GM23338 (cell line): ENCODE measurements at regions not wholly inside any gene's neighbourhood (a gene's known extent, or its start where the extent isn't known, plus 50 kb on each side); places are given as distances from the start of the nearest gene placed in this dataset.

Experiments used
- ATAC-seq: fragments of 200-7000 bp; cut with Tn5 transposase; 3 replicates; pipeline ENCODE4 v1.9.1; 2020
- DNase-seq: peaks from one replicate; pipeline ENCODE4 v3.0.0-alpha.2; 2015; ENCODE audit warnings: low spot score
- H2AFZ ChIP-seq: fragments of 200-600 bp; sonication (generic); 2 replicates; pipeline ENCODE4 v1.8.0; 2016; ENCODE audit warnings: antibody characterized with exemption, mild to moderate bottlenecking, moderate library complexity
- H3F3A ChIP-seq: fragments of 200-600 bp; sonication (generic); replicated peaks from 2 replicates; pipeline ENCODE4 v1.8.0; 2017; ENCODE audit warnings: antibody characterized with exemption, mixed run types, low read depth
- H3K27ac ChIP-seq: fragments of 200-600 bp; sonication (generic); 2 replicates; pipeline ENCODE4 v1.6.1; 2016; ENCODE audit warnings: low read depth
- H3K27me3 ChIP-seq: fragments of 200-600 bp; sonication (generic); 2 replicates; pipeline ENCODE4 v1.8.0; 2016; ENCODE audit warnings: mild to moderate bottlenecking, mixed run types, moderate library complexity; ENCODE audit not compliant: insufficient read depth
- H3K36me3 ChIP-seq: fragments of 200-600 bp; sonication (generic); 2 replicates; pipeline ENCODE4 v1.8.0; 2016; ENCODE audit warnings: mild to moderate bottlenecking; ENCODE audit not compliant: insufficient read depth
- H3K4me1 ChIP-seq: fragments of 200-600 bp; sonication (generic); 2 replicates; pipeline ENCODE4 v1.8.0; 2016; ENCODE audit warnings: mild to moderate bottlenecking, moderate library complexity; ENCODE audit not compliant: insufficient read depth
- H3K4me2 ChIP-seq: fragments of 200-600 bp; sonication (generic); 2 replicates; pipeline ENCODE4 v1.7.1; 2017; ENCODE audit warnings: mixed run types
- H3K4me3 ChIP-seq: fragments of 200-600 bp; sonication (generic); 2 replicates; pipeline ENCODE4 v1.6.1; 2016; ENCODE audit warnings: mixed run types
- H3K79me2 ChIP-seq: fragments of 200-600 bp; sonication (generic); replicated peaks from 2 replicates; pipeline ENCODE4 v1.8.0; 2017; ENCODE audit warnings: mild to moderate bottlenecking; ENCODE audit not compliant: insufficient read depth
- H3K9me2 ChIP-seq: fragments of 200-600 bp; sonication (generic); 2 replicates; pipeline ENCODE4 v1.8.0; 2017; ENCODE audit not compliant: insufficient read depth
- H4K20me1 ChIP-seq: fragments of 200-600 bp; sonication (generic); replicated peaks from 2 replicates; pipeline ENCODE4 v1.8.0; 2017; ENCODE audit warnings: mild to moderate bottlenecking; ENCODE audit not compliant: insufficient read depth
- H3K27ac Mint-ChIP-seq: 2 replicates; pipeline ENCODE4 v1.8.0; 2020; ENCODE audit warnings: inconsistent platforms, mild to moderate bottlenecking, moderate library complexity, mixed read lengths
- H3K27me3 Mint-ChIP-seq: 3 replicates; pipeline ENCODE4 v1.8.0; 2022; ENCODE audit warnings: low read depth, mild to moderate bottlenecking, moderate library complexity, mixed read lengths, inconsistent platforms; ENCODE audit not compliant: insufficient read depth, poor library complexity
- H3K36me3 Mint-ChIP-seq: 3 replicates; pipeline ENCODE4 v1.8.0; 2021; ENCODE audit warnings: low read depth, mild to moderate bottlenecking, inconsistent platforms, moderate library complexity, mixed read lengths
- H3K4me1 Mint-ChIP-seq: 3 replicates; pipeline ENCODE4 v1.8.0; 2020; ENCODE audit warnings: mild to moderate bottlenecking, inconsistent platforms, mixed read lengths
- H3K4me3 Mint-ChIP-seq: 3 replicates; pipeline ENCODE4 v1.8.0; 2021; ENCODE audit warnings: moderate library complexity, mild to moderate bottlenecking, inconsistent platforms, mixed read lengths
- H3K9me3 Mint-ChIP-seq: 3 replicates; pipeline ENCODE4 v1.8.0; 2020; ENCODE audit warnings: moderate library complexity, mild to moderate bottlenecking, inconsistent platforms, mixed read lengths
- CREB1 ChIP-seq: fragments of 250-450 bp; sonication (Bioruptor Pico); IDR thresholded peaks from 2 replicates; pipeline ENCODE4 v1.5.0; 2020; ENCODE audit warnings: low read depth, mild to moderate bottlenecking, moderate library complexity
- ETS1 ChIP-seq: IDR thresholded peaks from 2 replicates; pipeline ENCODE4 v1.6.1; 2016; ENCODE audit warnings: antibody characterized with exemption
- EZH2 ChIP-seq: fragments of 200-600 bp; sonication (generic); IDR thresholded peaks from one replicate; pipeline ENCODE4 v1.8.0; 2017; ENCODE audit warnings: antibody characterized with exemption, mild to moderate bottlenecking, low read depth; ENCODE audit not compliant: unreplicated experiment
- EZH2phosphoT487 ChIP-seq: fragments of 200-600 bp; sonication (generic); IDR thresholded peaks from one replicate; pipeline ENCODE4 v1.8.1; 2018; ENCODE audit warnings: antibody characterized with exemption; ENCODE audit not compliant: unreplicated experiment
- NANOG ChIP-seq: IDR thresholded peaks from 2 replicates; pipeline ENCODE4 v1.6.1; 2016; ENCODE audit warnings: antibody characterized with exemption, borderline replicate concordance
- POLR2AphosphoS5 ChIP-seq: IDR thresholded peaks from 2 replicates; pipeline ENCODE4 v1.6.1; 2016; ENCODE audit warnings: antibody characterized with exemption, low read depth
- ZNF462 ChIP-seq: fragments of 250-450 bp; sonication (Bioruptor Pico); IDR thresholded peaks from 2 replicates; pipeline ENCODE4 v1.5.0; 2020; ENCODE audit warnings: mild to moderate bottlenecking, moderate library complexity

GRCh38 chr7:25927626-25927978, 224.4 kb upstream of the NFE2L3 start:
- TF ChIP-seq EZH2phosphoT487 (no peak), ZNF462 (CRISPR knock-in tag) (no peak), NANOG (no peak), ETS1 (no peak), POLR2AphosphoS5 (no peak), EZH2 (no peak), CREB1 (CRISPR knock-in tag) (no peak)
- H3K9me3 Mint-ChIP-seq, result no peaks in the 10 kb centered on the region
- no peaks in the 10 kb centered on the region for H3K36me3 ChIP-seq

More at GRCh38 chr7:25927626-25927978, 224.4 kb upstream of the NFE2L3 start:
- H3K4me2 ChIP-seq, result no peak overlapping the region
- H3K27ac ChIP-seq, result no peak overlapping the region
- no peak overlapping the region for H3K4me3 ChIP-seq
- peaks cover 8% of the 10 kb centered on the region for H3K9me2 ChIP-seq
- no peaks in the 10 kb centered on the region for H3K79me2 ChIP-seq
- H3K27me3 ChIP-seq, result no peaks in the 10 kb centered on the region
- Mint-ChIP-seq H3K4me3 (no peak overlapping the region), H3K27me3 (no peaks in the 10 kb centered on the region), H3K27ac (no peak overlapping the region), H3K36me3 (no peaks in the 10 kb centered on the region), H3K4me1 (peaks cover 9% of the 10 kb centered on the region)
- no peaks in the 10 kb centered on the region for H3F3A ChIP-seq
- peaks cover 5% of the 10 kb centered on the region; the same call in 1 of the 2 replicates for H3K4me1 ChIP-seq
- no peaks in the 10 kb centered on the region for H4K20me1 ChIP-seq
- ATAC-seq (no peak), DNase-seq (no peak)
- H2AFZ ChIP-seq, result no peak overlapping the region
